Activated naive CD8-positive, alpha-beta T cell treated with anti-CD3 and anti-CD28 coated beads, Interleukin-2, amount 50 U/mL, for 24 hours (primary cell): ENCODE measurements at regions not wholly inside any gene's neighbourhood (a gene's known extent, or its start where the extent isn't known, plus 50 kb on each side); places are given as distances from the start of the nearest gene placed in this dataset.

Source experiments
- ATAC-seq: fragments of 150-1000 bp; cut with Tn5 transposase; one replicate; pipeline ENCODE4 v1.10.0; 2021
- DNase-seq: peaks from one replicate; pipeline ENCODE4 v3.0.0; 2021
- H3K27ac Mint-ChIP-seq: one replicate; pipeline ENCODE4 v1.8.0; 2021; ENCODE audit warnings: mild to moderate bottlenecking, mixed read lengths
- H3K27me3 Mint-ChIP-seq: one replicate; pipeline ENCODE4 v1.8.0; 2021; ENCODE audit warnings: mixed read lengths
- H3K36me3 Mint-ChIP-seq: one replicate; pipeline ENCODE4 v1.8.0; 2021; ENCODE audit warnings: low read depth, mixed read lengths
- H3K4me1 Mint-ChIP-seq: one replicate; pipeline ENCODE4 v1.8.0; 2021; ENCODE audit warnings: mixed read lengths
- H3K4me3 Mint-ChIP-seq: one replicate; pipeline ENCODE4 v1.8.0; 2021; ENCODE audit warnings: mild to moderate bottlenecking, moderate library complexity, mixed read lengths
- H3K9me3 Mint-ChIP-seq: one replicate; pipeline ENCODE4 v1.8.0; 2021; ENCODE audit warnings: mixed read lengths

DNA sequence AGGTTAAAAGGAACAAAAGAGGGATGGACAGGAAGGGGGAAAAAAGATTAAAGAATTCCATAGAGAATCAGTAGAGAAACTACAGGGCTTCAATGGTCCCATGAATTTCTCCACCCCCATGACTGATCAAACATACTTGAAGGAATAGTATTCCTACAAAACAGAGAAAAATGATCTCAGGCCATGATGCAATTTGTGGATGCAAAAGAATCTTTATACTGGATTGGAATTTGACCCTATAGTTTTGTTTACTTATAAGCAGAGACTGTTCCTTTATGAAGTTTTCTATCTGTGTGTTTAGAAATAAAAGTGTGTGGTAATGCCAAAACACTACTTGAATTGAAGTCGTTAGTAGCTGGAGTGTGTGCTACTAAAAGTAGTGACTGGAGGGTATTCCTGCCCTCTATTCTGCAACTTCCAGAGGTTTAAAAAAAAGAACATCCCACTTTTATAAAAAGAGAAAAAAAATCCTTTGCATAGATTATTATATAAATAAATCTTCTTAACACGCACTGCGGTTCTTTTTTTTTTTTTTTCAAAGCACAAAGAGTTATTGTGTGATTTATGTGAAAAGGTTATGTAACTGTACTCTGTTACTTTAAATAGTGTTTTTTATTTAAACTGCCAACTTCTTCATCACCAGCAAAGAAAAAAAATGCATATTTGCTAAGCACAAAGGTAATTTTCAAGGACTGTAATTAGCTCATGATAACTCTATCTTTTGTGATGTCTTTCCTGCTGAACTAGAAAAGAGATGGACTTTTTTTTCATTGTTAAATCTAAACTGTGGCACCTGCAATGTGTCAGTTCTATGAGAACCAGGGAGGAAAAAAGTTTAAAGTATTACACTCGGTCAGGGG is 214.5 kb upstream of the CITED2 start:
- Mint-ChIP-seq H3K27ac (no peak overlapping the region), H3K4me1 (no peaks in the 10 kb centered on the region), H3K27me3 (peaks cover 15% of the 10 kb centered on the region), H3K9me3 (no peaks in the 10 kb centered on the region), H3K4me3 (no peak overlapping the region), H3K36me3 (no peaks in the 10 kb centered on the region)
- ATAC-seq (no peak), DNase-seq (no peak)

DNA sequence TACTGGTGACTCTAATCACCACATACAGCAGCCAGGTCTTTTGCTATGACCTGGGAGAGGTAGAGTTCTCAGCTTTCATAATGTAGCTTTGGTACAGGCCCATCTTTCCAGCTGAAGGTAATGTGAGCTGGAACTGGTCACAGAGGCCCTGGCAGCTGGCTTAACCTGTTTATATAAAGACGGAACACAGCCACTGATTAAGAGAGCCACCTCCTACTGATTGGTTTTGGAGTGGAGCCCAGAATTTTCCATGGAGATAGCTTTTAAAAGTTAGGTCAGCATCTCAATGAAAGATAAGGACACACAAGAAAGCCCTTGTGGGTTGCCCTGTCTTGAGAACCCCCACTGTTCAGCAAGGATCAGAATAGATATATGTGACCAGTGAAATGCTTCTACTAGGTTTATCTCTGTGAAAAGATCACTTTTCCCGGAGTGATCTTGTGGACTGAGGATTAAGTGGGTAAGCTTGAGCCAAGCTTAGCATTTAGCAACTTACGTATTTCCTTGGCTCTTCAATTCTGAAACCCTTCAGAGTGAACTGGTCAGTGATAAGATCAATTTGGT is 213.7 kb upstream of the CITED2 start:
- Mint-ChIP-seq H3K9me3 (no peaks in the 10 kb centered on the region), H3K36me3 (no peaks in the 10 kb centered on the region), H3K27me3 (peaks cover 17% of the 10 kb centered on the region), H3K4me3 (no peak overlapping the region), H3K27ac (no peak overlapping the region), H3K4me1 (no peaks in the 10 kb centered on the region)
- ATAC-seq: no peak
- no peak for DNase-seq

DNA sequence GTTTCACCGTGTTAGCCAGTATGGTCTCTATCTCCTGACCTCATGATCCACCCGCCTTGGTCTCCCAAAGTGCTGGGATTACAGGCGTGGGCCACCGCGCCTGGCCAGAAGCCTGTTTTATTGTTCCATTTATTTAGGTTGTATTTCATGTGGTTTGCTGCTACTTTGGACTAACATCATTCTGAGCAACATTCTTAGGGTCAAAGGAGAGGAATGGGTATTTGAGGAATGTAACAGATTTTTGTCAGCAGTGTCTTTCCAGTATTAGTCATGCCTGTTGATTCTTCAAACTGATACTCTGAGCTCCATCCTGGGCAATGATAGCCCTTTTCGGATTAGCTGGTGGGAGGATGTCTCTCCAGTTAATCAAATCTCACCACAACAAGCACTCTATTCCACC is 213.0 kb upstream of the CITED2 start:
- no peaks in the 10 kb centered on the region for H3K36me3 Mint-ChIP-seq
- no peak overlapping the region for H3K4me3 Mint-ChIP-seq
- H3K27ac Mint-ChIP-seq: no peak overlapping the region
- H3K4me1 Mint-ChIP-seq: no peaks in the 10 kb centered on the region
- no peak for DNase-seq
- no peaks in the 10 kb centered on the region for H3K9me3 Mint-ChIP-seq
- no peak for ATAC-seq
- peaks cover 18% of the 10 kb centered on the region for H3K27me3 Mint-ChIP-seq

DNA sequence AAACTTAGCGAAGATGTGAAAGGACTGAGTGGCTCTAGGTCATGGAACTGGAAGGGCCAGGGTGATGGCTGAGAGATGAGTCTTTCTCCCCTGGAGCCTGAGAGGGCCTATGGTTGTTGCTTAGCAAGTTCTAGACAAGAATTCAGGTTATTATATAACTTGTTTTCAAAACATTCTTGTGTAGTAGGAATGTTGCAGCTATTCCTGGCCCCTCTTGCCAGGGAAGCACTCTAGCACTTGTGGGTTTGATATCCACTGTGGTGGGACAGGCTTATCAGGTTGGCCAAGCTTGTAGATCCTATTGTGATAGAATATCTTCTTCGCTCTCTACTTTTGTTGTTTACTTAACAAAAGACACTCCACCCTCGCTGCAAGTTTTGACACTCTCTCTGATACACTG is 211.8 kb upstream of the CITED2 start:
- Mint-ChIP-seq H3K4me3 (no peak overlapping the region), H3K9me3 (no peaks in the 10 kb centered on the region), H3K27me3 (peaks cover 13% of the 10 kb centered on the region), H3K4me1 (peaks cover 3% of the 10 kb centered on the region), H3K27ac (no peak overlapping the region), H3K36me3 (no peaks in the 10 kb centered on the region)
- ATAC-seq (no peak), DNase-seq (no peak)

- ATAC-seq: no peak
- no peaks in the 10 kb centered on the region for H3K9me3 Mint-ChIP-seq
- no peak overlapping the region for H3K27ac Mint-ChIP-seq
- peaks cover 15% of the 10 kb centered on the region for H3K4me1 Mint-ChIP-seq
- H3K36me3 Mint-ChIP-seq: no peaks in the 10 kb centered on the region
- no peak for DNase-seq
- no peak overlapping the region for H3K4me3 Mint-ChIP-seq
- peaks cover 13% of the 10 kb centered on the region for H3K27me3 Mint-ChIP-seq
Measured at GRCh38 chr6:139584599-139584998, 210.2 kb upstream of the CITED2 start.

DNA sequence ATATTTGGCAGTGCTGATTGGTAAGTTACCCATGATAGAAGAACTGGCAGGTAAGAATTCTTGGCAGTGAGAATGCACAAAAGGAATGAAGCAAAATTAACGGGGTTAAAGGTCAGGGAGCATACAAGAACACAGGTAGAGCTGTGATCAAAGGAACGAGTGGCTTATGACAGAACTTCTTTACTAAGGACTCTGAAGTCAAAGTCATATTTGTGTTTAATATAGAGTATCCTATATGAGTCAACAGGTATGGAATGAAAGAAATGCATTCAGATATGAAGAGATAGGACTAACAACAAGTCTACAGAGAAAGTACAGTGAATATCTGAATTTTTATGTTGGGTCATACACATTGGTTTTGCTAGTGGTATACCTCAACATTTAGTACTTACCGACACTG is 209.0 kb upstream of the CITED2 start:
- Mint-ChIP-seq H3K27me3 (peaks cover 12% of the 10 kb centered on the region), H3K4me1 (peaks cover 15% of the 10 kb centered on the region), H3K27ac (no peak overlapping the region), H3K36me3 (no peaks in the 10 kb centered on the region), H3K4me3 (no peak overlapping the region), H3K9me3 (no peaks in the 10 kb centered on the region)
- no peak for ATAC-seq
- no peak for DNase-seq

DNA sequence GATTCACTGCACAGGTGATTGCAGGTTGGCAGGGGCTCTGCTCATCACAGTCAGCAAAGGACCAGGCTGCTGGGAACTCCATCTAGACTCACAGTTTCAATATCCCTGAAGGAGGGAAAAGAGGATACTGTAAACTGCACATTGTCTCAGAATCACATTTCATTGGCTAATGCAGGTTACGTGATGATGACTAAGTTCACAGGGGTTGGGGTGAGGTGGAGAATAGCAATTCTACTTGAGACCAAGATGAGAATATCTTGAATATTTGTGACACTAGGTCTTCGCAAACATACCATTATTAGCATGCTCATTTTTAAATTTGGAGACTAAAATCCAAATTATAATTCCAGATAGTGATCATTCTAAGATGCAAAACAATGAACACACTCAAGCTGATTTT is 208.5 kb upstream of the CITED2 start:
- Mint-ChIP-seq H3K9me3 (no peaks in the 10 kb centered on the region), H3K27ac (no peak overlapping the region), H3K27me3 (peaks cover 15% of the 10 kb centered on the region), H3K4me1 (peaks cover 15% of the 10 kb centered on the region), H3K36me3 (no peaks in the 10 kb centered on the region), H3K4me3 (no peak overlapping the region)
- DNase-seq: no peak
- ATAC-seq: no peak

- H3K4me3 Mint-ChIP-seq: no peak overlapping the region
- no peaks in the 10 kb centered on the region for H3K36me3 Mint-ChIP-seq
- DNase-seq: no peak
- ATAC-seq: no peak
- H3K27ac Mint-ChIP-seq: no peak overlapping the region
- H3K9me3 Mint-ChIP-seq: no peaks in the 10 kb centered on the region
- peaks cover 15% of the 10 kb centered on the region for H3K4me1 Mint-ChIP-seq
- H3K27me3 Mint-ChIP-seq: peaks cover 21% of the 10 kb centered on the region
Measured at GRCh38 chr6:139581485-139581865, 207.0 kb upstream of the CITED2 start.

- DNase-seq (no peak), ATAC-seq (peak; percentile 89)
- Mint-ChIP-seq H3K4me1 (peaks cover 15% of the 10 kb centered on the region), H3K4me3 (no peak overlapping the region), H3K36me3 (no peaks in the 10 kb centered on the region), H3K27ac (peak overlapping the region; percentile 4), H3K27me3 (peaks cover 21% of the 10 kb centered on the region), H3K9me3 (no peaks in the 10 kb centered on the region)
Measured at GRCh38 chr6:139580592-139581484, 206.4 kb upstream of the CITED2 start.

- peaks cover 16% of the 10 kb centered on the region for H3K27me3 Mint-ChIP-seq
- ATAC-seq (no peak), DNase-seq (no peak)
- H3K4me3 Mint-ChIP-seq: no peak overlapping the region
- peaks cover 15% of the 10 kb centered on the region for H3K4me1 Mint-ChIP-seq
- no peaks in the 10 kb centered on the region for H3K36me3 Mint-ChIP-seq
- H3K27ac Mint-ChIP-seq: no peak overlapping the region
- H3K9me3 Mint-ChIP-seq: no peaks in the 10 kb centered on the region
Measured at GRCh38 chr6:139577763-139578604, 203.5 kb upstream of the CITED2 start.

DNA sequence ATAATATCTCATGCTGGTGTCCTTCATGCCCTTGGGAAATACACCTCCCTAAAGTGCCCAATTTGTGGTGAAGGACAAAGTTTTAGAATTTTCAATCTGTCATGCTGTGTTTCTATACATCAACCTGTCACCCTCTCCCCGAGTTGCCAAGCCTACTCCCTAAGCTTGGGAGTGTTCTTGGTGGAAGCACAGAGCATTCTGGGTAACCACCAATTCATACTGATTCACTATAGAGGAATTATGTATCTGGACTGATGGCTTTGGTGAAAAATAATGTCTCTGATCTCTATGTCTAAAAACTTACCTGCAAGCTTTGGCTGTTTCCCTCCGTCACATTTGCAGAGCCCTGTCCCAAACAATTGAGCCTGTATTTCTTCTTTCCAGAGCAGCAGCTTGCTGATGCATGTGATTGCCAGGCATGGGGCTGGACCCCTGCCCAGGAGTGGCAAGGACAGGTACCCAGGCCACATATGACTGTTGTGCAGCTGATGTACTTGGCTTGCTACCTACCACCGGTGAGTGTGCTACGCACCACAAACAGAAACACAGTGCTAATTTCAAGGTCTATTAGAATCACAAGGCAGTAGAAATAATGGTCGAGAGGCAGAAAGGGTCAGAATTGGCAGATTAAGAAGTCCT is 202.8 kb upstream of the CITED2 start:
- no peaks in the 10 kb centered on the region for H3K36me3 Mint-ChIP-seq

DNA sequence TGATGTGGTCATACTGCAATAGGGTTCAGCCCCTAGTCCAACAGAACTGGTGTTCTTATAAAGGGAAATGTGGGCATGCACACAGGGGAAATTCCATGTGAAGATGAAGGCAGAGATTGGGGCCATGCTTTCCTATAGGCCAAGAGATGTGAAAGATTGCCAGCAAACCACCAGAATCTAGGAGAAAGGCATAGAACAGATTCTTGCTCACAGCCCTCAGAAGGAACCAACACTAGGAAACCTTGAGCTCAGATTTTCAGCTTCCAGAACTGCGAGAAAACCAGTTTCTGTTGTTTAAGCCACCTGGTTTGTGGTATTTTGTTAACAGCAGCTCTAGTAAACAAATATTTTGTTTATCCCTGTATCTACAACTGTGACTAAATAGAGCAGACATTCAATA is 197.6 kb upstream of the CITED2 start:
- Mint-ChIP-seq H3K4me1 (peaks cover 4% of the 10 kb centered on the region), H3K9me3 (no peaks in the 10 kb centered on the region), H3K27me3 (no peaks in the 10 kb centered on the region), H3K27ac (no peak overlapping the region), H3K36me3 (no peaks in the 10 kb centered on the region), H3K4me3 (no peak overlapping the region)
- no peak for ATAC-seq
- no peak for DNase-seq

More for the DNA sequence above, 202.8 kb upstream of the CITED2 start:
- ATAC-seq (no peak), DNase-seq (no peak)
- Mint-ChIP-seq H3K27me3 (peaks cover 14% of the 10 kb centered on the region), H3K4me3 (no peak overlapping the region), H3K9me3 (no peaks in the 10 kb centered on the region), H3K4me1 (peaks cover 15% of the 10 kb centered on the region), H3K27ac (no peak overlapping the region)

- H3K27ac Mint-ChIP-seq: no peak overlapping the region
- no peaks in the 10 kb centered on the region for H3K36me3 Mint-ChIP-seq
- no peak overlapping the region for H3K4me3 Mint-ChIP-seq
- ATAC-seq (no peak), DNase-seq (no peak)
- no peaks in the 10 kb centered on the region for H3K9me3 Mint-ChIP-seq
- no peaks in the 10 kb centered on the region for H3K27me3 Mint-ChIP-seq
- peaks cover 4% of the 10 kb centered on the region for H3K4me1 Mint-ChIP-seq
Measured at GRCh38 chr6:139570166-139570565, 195.7 kb upstream of the CITED2 start.

DNA sequence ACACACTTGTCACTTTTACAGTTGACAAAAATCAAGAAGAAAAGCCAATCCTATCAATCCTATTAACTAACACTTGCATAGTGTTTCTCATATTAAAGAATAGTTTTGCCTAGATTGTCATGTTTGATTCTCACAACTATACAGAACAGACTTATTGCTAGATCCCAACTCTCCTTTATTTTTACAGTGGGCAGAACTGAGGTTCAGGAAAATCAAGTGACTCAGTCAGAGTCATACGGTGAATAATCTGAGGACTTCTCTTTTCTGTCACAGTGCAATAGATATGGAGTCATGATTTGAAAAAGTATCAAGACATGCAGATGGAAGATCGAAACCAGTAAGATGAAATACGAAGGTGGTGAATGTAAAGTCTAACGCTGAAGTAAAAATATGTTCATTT is 195.1 kb upstream of the CITED2 start:
- Mint-ChIP-seq H3K27me3 (no peaks in the 10 kb centered on the region), H3K27ac (no peak overlapping the region), H3K36me3 (no peaks in the 10 kb centered on the region), H3K4me1 (peaks cover 4% of the 10 kb centered on the region), H3K4me3 (no peak overlapping the region), H3K9me3 (no peaks in the 10 kb centered on the region)
- DNase-seq (no peak), ATAC-seq (no peak)
